ENCODE measurements at regions not wholly inside any gene's neighbourhood (a gene's known extent, or its start where the extent isn't known, plus 50 kb on each side); places are given as distances from the start of the nearest gene placed in this dataset.
A peak's percentile ranks its signal among the peaks of the same experiment; 100 is the strongest.
"Not testable (repeated sequence)": the region's sequence is repeated elsewhere in the genome, so short reads cannot be mapped to it uniquely, and the experiment has no call there.

DNA sequence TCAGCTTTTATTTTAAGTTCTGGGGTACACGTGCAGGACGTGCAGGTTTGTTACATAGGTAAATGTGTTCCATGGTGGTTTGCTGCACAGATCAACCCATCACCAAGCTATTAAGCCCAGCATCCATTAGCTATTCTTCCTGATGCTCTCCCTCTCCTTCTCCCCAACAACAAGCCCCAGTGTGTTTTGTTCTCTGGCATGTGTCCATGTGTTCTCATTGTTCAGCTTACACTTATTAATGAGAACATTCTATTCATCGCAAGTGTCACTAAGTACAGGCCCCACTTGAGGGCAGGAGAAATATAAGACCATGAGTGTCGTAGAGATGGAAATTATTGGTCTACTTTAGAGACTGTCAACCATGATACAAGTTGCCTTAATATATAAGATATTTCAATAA, 615.1 kb downstream of the CDH8 start:
- DNase-seq: no peak

DNA sequence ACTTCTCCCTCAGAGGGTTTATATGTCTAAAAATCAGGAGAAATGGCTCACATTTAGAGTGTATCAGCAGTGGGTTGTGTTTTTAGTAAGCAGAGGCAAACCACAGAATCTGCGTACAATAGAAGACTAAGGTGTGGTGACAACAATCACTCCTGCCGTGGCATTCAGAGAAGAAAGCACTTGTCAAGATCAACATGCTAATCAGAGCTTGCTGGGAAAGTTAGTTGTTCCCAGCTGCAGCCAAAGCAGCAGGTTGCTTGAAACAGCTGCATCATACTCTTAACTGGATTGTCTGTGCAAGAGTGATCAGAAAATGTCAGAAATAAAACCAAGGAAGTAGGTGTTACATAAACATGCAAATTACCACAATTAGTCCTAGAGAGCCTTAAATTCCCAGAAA, 616.4 kb downstream of the CDH8 start:
- no peak for DNase-seq

DNA sequence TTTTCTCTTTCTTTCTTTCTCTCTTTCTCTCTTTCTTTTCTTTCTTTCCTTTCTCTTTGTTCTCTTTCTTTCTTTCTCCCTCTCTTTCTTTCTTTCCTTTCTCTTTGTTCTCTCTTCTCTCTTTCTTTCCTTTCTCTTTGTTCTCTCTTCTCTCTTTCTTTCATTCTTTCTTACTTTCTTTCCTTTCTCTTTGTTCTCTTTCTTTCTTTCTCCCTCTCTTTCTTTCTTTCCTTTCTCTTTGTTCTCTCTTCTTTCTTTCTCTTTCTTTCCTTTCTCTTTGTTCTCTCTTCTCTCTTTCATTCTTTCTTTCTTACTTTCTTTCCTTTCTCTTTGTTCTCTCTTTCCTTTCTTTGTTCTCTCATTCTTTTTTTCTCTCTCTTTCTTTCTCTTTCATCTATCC, 617.4 kb downstream of the CDH8 start:
- not testable (repeated sequence) for DNase-seq

DNA sequence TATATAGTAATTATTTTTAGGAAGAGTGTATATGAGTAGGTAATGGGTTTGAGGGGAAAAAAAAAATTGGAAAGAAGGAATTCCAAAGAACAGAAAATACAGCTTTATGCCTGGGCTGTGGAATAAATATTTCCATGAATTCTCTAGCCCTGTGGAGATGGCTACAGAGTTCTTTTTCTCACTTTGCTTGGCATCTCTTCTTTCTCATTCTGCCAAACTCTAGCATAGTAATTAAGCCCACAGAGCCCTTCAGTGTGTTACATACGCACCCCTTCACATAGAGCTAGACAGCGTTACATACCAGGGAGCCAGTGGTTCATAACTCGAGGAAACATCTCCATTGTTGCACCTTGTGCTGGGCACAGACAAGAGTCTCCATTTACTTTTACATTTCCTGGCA, 621.1 kb downstream of the CDH8 start:
- DNase-seq: peak; percentile 3

DNA sequence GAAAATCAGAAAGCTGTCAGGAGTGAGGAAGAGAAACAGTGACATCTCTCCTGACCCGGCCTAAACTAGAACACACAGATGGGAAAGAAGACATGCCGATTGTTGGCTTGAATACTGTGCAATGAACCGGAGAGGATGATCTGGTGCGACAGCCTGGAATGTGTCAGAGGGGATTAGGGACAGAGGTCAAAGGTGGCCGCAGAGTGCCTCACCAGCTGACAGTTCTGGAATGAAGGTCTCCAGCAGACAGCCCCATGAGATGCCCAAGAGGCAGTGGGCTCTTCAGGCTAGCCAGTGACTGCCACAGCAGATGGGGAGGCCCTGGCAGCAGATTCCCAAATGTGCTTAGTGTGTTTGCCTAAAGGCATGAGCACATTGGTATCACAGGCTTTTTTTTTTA, 623.2 kb downstream of the CDH8 start:
- no peak for DNase-seq

DNA sequence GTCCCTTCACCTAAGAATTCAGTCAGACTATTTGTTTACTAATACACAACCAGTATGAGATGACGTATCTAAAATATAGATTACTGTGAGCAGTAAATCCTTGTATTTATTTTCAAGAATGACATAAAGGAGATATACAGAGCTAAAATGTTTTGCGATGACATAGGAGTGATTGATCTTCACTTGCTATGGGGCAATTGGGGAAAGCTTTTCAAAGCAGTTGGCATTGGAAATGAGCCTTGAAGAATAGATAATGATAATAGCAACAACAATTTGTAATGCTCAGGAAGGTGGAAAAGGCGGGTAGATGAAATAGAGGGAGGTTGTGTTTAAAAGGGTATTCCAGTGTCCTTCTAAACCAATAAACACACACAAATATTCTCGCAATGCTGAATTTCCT, 623.7 kb downstream of the CDH8 start:
- DNase-seq: no peak

DNA sequence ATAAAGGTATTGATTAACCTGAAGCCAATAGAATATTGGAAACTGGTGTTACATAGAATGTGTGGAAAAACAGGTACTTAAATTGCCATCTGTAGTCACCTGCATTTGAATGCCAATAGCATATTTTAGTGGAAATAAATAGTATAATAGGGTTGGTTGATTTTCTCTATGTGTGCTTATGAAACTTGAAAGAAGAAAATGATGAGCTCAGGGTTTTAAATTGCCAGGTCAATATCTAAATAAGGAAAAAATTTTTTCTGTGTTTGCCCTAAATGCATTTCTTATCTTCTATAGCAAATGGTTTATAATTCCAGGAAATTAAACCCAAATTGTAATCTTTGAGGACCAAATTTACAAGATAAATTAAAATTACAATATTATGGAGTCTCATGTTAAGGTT, 626.6 kb downstream of the CDH8 start:
- DNase-seq: no peak

DNA sequence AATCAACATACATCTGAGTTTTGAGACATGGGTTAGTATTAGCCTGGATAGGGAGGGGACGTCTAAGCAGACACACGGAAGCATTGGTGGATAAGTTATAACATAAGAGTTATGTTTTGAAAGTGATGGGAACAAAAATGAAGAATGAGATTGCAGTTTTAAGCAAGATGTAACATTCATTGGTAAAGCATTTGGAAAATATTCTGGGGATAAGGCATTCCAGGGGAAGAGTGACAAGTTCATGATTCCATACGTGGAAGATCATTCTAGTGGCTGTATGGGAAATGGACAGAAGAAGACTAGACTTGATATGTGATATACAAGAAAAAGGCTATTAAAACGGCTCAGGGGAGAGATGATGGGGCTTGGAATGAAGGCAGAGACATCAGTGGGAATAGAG, 632.9 kb downstream of the CDH8 start:
- no peak for DNase-seq

DNA sequence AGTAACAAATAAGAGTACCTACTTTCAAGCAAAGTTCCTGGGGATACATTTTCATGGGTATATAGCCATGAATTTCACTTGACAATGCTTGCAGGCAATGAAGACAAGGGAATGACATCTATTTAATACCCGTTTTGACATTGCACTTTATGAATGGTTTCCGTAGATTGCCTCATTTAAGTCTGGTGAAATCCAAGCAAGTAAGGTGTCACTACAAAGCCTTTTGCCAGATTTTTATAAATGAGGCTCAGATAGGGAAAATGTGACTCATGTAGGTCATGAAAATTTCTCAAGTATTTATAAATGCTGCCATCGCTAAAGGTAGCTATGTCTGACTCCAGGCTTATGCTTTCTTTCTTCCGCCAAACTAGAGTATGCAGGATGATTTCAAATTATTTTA, 644.3 kb downstream of the CDH8 start:
- DNase-seq: no peak

DNA sequence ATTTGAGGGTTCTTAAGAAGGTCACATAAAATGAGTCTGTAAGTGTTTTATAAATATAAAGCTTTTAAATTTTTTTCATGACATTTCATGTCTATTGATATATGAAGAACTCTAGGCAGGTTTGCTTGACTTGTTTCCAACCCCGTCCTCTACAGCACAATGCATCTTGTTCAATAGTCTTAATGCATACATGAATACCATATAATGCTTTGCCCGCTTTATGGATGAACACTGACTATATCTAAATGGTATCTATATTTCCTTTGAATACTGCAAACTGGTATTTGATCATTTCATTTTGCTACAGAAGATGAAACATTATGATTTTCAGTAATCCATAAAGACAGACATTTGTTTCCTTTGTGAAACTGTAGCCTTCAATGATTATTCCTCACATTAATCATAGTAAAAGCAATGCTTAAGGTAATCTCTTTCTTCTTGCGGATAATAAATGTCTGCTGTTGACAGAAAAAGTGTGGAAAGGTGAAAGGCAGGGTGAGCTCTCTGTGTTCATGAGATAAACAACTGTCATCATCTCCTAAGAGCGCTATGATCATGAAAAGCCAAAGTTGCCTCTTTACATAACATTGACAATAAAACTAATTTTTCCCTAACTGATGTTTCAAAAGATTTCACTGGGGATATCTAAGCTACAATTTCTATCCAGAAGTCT, 645.1 kb downstream of the CDH8 start:
- DNase-seq: no peak

DNA sequence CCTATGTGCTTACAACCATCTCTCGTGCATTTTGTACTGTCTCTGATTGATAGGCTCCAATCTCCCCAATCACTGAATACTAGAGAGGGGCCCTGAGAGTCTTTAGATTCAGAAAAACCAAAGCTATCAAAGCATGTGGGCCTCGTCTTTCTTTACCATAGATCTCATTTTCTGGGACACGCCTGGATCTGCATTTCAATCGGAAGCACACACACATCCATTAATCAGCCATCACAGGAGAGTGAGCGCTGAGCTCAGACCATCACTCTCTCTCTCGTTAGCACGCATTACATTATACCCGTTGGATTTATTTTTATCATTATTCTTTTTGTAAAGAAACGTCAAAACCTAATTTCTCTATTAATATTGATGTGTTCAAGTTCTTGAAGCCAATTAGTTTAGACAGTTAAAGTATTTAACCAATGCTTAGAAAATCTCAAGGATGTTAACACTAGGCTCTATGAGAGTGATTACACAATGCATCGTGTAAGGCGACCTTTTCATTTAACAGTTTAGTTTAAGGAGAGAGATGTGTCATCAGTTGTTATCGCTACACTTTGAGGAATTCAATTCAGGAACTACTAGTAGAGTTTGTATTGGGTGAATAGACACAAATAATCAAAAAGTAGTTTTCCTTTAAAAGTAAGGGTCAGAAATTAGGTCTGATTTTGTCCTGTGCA, 650.7 kb downstream of the CDH8 start:
- DNase-seq: no peak

DNA sequence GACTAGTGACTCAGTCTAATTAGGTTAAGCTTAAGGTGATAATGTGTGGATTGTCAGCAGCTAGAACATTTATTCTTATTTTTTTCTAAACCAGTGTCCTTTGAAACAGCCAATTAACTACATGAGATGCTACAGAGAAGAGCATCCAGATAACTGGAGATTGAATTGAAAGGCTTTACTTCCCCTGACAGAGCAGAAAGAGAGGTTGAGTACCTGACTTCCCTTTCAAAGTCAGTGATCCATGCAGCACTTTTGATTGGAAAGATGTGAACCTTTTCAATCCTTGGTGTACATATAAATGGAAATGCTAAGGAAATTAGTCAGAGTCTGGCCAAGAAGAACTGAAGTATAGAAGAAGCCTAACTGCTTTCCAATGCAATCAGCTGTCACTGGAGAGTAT, 653.8 kb downstream of the CDH8 start:
- DNase-seq: peak; percentile 41

DNA sequence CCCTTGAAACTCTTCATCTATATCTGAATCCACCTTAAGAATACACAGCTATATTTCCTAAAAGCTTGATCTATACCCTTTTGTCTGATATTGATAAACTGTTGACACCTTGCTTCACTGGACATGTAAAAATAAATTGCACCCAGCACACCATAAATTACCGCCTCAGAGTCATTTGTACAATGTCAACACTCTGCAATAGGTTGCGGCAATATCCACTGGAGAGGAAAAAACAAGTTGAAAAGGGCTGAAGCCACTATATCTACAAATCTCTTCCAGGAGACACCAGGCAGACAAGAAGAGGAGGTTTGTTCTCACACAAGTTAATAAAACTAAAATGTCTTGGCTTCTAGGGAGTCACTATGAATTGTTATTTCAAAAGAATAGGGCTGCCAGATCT, 656.9 kb downstream of the CDH8 start:
- DNase-seq: no peak

DNA sequence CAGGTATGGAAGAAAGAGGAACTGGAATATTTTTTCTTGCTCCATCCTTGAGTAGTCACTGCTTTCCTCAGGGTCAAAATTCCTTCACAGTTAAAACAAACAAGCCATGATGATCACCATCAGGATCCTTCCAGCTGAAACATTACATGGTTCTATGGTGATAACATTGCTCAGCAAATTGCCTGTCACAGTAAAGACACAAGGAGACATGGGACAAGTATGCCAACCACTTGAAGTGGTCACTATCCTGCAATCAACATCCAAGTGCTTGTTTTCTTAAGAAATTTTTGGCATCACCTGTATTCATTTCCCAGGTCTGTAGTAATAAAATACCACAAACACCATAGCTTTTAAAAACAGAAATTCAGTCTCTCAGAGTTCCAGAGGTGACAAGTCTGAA, 662.2 kb downstream of the CDH8 start:
- no peak for DNase-seq

DNA sequence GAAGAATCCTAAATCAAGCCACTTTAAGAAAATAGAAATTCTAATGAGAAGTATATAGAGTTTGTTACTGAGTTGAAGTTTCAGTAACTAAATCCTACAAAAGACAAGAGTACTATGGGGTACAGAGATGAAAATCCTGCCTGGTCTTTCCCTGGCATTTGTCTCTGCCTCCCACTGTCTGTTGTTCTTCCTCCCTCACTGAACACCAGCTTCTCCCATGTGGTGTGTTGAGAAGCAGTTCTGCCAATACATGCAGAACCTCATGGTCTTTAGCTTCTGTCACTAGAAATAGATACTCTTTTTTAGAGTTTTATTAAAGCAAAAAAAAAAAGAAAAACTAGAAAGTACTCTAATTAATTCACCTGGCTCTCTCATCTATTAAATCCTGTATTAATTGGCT, 664.4 kb downstream of the CDH8 start:
- no peak for DNase-seq

DNA sequence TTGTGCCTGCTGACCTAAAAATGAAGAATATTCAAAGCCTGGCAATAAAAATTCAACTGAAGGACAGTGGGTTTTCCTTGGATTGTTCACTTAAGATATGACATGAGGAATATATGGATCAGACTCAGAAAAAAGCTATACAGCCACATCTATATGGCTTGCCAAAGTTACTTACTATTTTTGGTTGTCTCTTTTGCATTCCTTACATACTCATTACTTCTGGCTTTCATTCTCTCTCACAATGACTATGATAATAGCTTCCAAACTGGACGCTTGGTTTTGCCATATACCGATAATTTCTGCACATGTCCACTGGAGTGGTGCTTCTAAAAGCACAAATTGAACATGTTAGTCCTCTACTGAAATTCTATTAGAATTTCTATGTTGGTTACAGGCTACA, 664.9 kb downstream of the CDH8 start:
- DNase-seq: no peak

DNA sequence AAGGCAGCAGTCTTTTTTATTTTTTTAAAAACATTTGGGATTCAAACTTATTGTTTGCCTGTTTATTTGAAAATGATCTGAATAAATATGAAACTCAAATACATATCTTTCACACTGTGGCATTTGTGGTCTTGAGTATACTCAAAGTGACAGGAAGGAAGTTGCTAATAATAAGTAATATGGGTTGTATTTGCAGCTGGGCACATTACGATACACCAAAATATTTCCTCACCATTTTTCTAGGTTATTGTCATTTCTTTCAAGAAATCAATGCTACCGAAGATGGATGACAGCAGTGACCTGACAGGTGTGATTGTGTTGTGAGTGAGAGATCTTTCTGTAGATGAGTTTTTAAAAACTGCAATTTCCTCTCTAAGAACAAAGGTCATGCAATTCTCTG, 665.7 kb downstream of the CDH8 start:
- no peak for DNase-seq

DNA sequence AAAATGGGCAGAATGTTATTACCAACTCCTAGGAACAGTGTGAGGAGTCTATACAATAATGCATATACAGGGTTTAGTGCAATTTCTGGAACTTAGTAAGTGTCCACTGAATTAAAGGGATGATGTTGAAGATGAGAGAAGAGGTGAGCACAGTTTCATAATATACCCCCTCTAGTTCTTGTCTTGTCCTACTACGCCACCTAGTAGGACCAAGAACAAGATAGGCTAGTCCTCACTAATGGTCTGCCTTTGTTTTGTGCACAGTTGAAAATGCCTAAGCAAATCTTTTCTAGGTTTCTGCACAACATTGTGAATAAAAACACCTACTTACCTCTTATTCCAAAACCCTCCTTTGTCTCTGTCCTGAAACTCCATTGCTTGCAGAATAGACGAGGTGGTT, 670.2 kb downstream of the CDH8 start:
- peak; percentile 47 for DNase-seq

DNA sequence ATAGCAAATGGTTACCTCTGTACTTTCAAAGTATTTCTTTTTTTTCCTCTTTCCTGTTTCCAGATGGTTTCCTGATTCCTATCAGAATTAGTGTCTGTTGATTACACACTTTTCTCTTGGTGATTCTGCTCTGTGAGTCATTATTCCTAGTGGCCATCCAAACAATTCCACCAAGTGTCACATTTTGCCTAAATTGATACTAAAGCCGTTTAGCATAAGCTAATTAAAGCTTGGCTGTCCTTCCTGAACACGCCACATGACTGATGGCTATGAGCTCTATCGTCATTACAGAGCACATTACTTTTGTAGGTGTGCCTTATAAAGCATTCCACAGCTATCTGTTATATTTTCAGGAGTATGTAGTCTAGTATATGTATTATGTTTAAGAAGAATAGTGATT, 671.2 kb downstream of the CDH8 start:
- peak; percentile 22 for DNase-seq

DNA sequence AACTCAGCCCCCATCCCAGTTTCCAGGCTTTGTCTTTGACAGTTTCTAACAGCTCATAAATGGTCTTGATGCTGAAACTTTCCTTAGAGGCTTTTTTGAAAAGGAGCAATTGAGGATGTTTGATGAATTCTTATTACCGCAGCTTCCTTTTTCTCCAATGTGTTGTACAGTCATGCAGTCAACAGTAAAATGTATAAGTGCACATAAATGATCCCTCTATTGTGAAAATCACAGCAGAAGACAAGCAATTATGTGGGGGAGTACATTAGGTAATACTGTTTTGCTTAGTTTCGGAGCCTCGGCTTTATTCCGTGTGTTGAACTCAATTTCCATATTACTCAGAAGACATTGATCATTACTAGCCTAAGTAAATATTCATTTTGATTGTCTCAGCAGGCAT, 673.7 kb downstream of the CDH8 start:
- DNase-seq: peak; percentile 74

DNA sequence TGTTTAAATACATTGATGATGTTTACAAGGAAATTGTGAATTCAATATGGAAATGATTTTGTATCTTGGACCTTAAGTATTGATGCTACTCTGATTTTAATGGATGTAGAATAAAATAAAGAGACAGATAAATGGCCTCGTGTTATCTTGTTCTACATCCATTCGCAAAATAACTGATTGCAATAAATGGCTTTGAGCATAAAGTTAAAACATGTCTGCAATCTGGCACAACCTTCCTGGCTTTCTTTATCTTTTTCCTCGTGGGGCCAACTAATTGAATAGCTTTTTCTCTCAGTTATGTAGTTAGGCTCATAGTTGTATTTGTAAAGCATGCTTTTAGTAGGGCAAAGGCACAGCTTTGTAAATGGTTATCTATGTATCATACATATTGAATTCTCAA, 691.4 kb downstream of the CDH8 start:
- no peak for DNase-seq

DNA sequence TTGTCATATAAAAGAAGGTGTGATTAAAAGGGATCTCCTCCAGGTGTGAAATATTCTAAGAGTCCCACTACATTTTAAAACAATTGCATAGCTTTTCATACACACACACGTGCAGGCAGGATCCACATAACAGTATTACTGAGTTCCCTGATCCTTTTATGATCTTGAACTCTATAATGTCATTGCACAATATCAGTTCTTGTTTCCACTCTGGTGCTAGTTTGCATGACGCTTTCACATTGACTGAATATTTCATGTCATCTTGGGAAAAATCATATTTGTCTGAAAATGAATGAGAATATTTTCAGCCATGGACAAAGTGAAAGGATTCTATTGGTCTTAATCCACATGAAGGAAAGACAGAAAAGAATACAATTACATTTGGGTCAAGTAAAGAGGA, 703.8 kb downstream of the CDH8 start:
- DNase-seq: no peak

DNA sequence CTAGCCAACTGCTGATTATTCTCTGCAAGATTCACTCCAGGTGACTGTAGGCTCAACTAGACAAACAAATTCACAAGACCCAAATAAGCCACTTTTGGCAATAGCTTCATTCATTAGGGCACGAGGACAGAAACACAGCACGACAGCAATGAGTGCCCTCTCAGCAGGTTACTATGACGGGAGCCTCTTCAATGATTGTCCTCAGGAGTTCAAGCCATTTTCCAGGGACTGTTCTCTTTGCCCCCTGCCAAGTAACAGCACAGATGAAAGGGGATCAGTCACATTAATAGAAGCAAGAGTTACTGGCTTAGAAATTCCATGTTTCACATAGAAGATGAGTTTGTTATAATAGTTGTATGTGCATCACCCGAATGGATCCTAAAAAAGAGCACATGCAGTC, 712.2 kb downstream of the CDH8 start:
- DNase-seq: peak; percentile 93

DNA sequence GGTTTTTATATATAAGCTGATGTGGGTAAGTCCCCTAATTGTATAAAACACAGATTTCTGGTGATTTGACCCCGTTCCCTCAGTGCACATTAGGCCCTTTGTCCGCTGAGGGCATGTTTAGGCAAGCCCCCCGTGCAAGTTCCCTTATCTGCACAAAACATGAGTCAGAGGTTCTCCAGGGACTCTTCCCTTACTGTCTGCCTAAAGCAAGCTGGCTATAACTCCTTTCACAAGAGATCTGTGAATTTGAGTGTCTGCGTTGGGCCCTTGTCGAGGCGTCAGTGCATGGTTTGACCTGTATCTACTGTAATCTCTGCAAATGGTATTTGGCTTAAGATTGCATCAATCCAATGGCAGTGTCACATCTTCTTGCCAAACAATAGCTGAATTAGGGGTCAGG, 712.8 kb downstream of the CDH8 start:
- peak; percentile 85 for DNase-seq

DNA sequence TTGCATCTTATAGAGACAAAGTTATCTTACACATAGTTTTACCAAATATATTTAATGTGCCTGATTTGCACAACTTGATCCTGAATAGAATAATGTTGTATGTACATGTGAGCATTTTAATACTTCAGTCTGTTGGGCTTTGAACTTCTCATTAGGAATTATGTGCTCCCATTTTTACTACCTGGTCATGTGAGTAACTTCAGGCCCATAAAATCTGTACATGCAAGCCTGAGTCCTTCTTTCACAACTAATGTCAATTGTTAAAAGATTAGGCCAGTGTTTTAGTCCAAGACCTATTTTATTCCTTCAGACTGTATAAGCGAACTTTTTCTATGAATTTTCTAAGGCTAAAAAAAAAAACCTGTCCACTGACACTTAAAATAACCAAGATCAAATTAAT, 715.4 kb downstream of the CDH8 start:
- no peak for DNase-seq
